Cardiac muscle cell (in vitro differentiated cells and primary cell): ENCODE measurements at regions not wholly inside any gene's neighbourhood (a gene's known extent, or its start where the extent isn't known, plus 50 kb on each side); places are given as distances from the start of the nearest gene placed in this dataset.

ENCODE experiments used
- DNase-seq, 2 donors: peaks; one replicate each; pipeline versions ENCODE4 v3.0.0 to v3.0.0-alpha.2; 2010 to 2017; ENCODE audit warnings: low read depth in 1 of 2, low spot score in 1 of 2
- H3K27ac ChIP-seq: fragments of 200-600 bp; sonication (generic); 2 replicates; pipeline ENCODE4 v1.5.1; 2016
- H3K27me3 ChIP-seq: fragments of 200-600 bp; sonication (generic); 2 replicates; pipeline ENCODE4 v1.6.0; 2016; ENCODE audit warnings: control low read depth
- H3K36me3 ChIP-seq: fragments of 200-600 bp; sonication (generic); 2 replicates; pipeline ENCODE4 v1.5.1; 2016; ENCODE audit warnings: control low read depth
- H3K4me1 ChIP-seq: fragments of 200-600 bp; sonication (generic); 2 replicates; pipeline ENCODE4 v1.8.1; 2017; ENCODE audit warnings: low read depth, mild to moderate bottlenecking, mixed run types
- H3K4me3 ChIP-seq: fragments of 200-600 bp; sonication (generic); 2 replicates; pipeline ENCODE4 v1.5.1; 2016; ENCODE audit warnings: mild to moderate bottlenecking
- H3K9me3 ChIP-seq: fragments of 200-600 bp; sonication (generic); 2 replicates; pipeline ENCODE4 v1.5.1; 2017; ENCODE audit warnings: low read depth, mild to moderate bottlenecking, control low read depth
- TF ChIP-seq, protein P1 (sequence below): IDR thresholded peaks from 2 replicates; pipeline ENCODE4 v1.5.1; 2012; ENCODE audit warnings: low read depth, mild to moderate bottlenecking, low read length

DNA sequence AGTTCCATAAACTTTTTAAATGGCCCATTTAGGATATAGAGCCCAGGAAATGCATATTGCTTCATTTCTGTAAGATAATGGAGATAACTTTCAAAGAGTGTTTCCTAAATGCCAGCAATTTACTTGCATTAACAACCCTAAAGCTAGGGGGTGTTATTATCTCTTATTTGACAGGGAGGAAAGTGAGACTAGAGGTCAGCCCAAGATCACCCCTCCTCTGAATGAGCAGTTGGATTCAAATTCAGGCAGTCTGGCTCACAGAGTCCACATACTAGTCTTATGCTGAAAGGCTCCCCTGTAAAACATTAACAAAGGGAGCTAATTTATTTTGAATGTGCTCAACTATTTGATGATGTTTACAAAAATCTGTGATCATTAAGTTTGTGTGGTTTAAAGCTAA lies 49.9 kb upstream of the TRIM77 start:
- Histone ChIP-seq H3K36me3 (no peaks in the 10 kb centered on the region), H3K27ac (no peak overlapping the region), H3K27me3 (no peaks in the 10 kb centered on the region), H3K4me1 (no peaks in the 10 kb centered on the region), H3K4me3 (no peak overlapping the region), H3K9me3 (no peaks in the 10 kb centered on the region)
- TF ChIP-seq, protein P1, sequence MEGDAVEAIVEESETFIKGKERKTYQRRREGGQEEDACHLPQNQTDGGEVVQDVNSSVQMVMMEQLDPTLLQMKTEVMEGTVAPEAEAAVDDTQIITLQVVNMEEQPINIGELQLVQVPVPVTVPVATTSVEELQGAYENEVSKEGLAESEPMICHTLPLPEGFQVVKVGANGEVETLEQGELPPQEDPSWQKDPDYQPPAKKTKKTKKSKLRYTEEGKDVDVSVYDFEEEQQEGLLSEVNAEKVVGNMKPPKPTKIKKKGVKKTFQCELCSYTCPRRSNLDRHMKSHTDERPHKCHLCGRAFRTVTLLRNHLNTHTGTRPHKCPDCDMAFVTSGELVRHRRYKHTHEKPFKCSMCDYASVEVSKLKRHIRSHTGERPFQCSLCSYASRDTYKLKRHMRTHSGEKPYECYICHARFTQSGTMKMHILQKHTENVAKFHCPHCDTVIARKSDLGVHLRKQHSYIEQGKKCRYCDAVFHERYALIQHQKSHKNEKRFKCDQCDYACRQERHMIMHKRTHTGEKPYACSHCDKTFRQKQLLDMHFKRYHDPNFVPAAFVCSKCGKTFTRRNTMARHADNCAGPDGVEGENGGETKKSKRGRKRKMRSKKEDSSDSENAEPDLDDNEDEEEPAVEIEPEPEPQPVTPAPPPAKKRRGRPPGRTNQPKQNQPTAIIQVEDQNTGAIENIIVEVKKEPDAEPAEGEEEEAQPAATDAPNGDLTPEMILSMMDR = no peak
- DNase-seq = no peak
